Activated CD8-positive, alpha-beta T cell treated with anti-CD3 and anti-CD28 coated beads for 36 hours (primary cell): ENCODE measurements at regions not wholly inside any gene's neighbourhood (a gene's known extent, or its start where the extent isn't known, plus 50 kb on each side); places are given as distances from the start of the nearest gene placed in this dataset.

ENCODE experiments used
- ATAC-seq: fragments of 200-7000 bp; cut with Tn5 transposase; one replicate; pipeline ENCODE4 v1.10.0; 2021; ENCODE audit warnings: mild to moderate bottlenecking, moderate library complexity
- CTCF ChIA-PET: fragments of 350-600 bp; sonication (Branson Sonifier 250); formaldehyde crosslinking; loops from one replicate; lab custom pipeline; 2021; ENCODE audit warnings: antibody characterized with exemption; lab: Charles Lee
- POLR2A ChIA-PET: fragments of 350-600 bp; sonication (Branson Sonifier 250); formaldehyde crosslinking; loops from one replicate; lab custom pipeline; 2021; ENCODE audit warnings: antibody characterized with exemption; lab: Charles Lee
- DNase-seq: peaks from one replicate; pipeline ENCODE4 v3.0.0-alpha.2; 2020
- H3K27ac Mint-ChIP-seq: one replicate; pipeline ENCODE4 v1.8.0; 2021; ENCODE audit warnings: mild to moderate bottlenecking, mixed read lengths
- H3K27me3 Mint-ChIP-seq: one replicate; pipeline ENCODE4 v1.8.0; 2021; ENCODE audit warnings: mixed read lengths
- H3K36me3 Mint-ChIP-seq: one replicate; pipeline ENCODE4 v1.8.0; 2021; ENCODE audit warnings: low read depth, mixed read lengths
- H3K4me1 Mint-ChIP-seq: one replicate; pipeline ENCODE4 v1.8.0; 2021; ENCODE audit warnings: low read depth, mixed read lengths
- H3K4me3 Mint-ChIP-seq: one replicate; pipeline ENCODE4 v1.8.0; 2021; ENCODE audit warnings: mild to moderate bottlenecking, moderate library complexity, mixed read lengths
- H3K9me3 Mint-ChIP-seq: one replicate; pipeline ENCODE4 v1.8.0; 2021; ENCODE audit warnings: mixed read lengths
- intact Hi-C: fragments of 100-400 bp; cut with micrococcal nuclease; formaldehyde crosslinking; loops from one replicate; pipeline ENCODE4 v1.10.0; 2022
- TF ChIP-seq, protein P1 (sequence below): fragments of 200-600 bp; IDR thresholded peaks from one replicate; pipeline ENCODE4 v1.8.0; 2022; ENCODE audit warnings: antibody characterized with exemption, mild to moderate bottlenecking

DNA sequence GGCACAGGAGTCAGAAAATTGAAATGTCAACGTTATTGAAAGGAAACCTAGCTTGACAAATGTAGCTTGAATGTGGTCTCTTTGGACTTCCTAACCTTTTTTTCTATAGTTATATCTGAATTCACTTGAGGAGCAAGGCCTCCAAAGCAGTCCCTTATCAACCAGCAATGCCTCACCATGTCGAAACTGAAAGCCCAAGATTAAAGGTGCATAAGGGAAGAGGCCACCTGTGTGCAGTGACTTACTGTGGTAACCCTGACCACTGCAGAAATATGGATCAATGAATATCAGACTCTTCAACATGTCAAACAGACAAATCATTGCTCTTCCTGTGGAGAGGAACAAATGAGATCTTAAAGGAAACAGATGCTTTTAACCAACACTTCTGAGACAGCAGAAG, 95.0 kb upstream of the GIMD1 start:
- H3K9me3 Mint-ChIP-seq = peaks cover 1% of the 10 kb centered on the region
- ATAC-seq (no peak), DNase-seq (no peak)
- POLR2A ChIA-PET = no interaction called here
- intact Hi-C loops = no loop called here
- H3K4me3 Mint-ChIP-seq = no peak overlapping the region
- no peaks in the 10 kb centered on the region for H3K36me3 Mint-ChIP-seq
- TF ChIP-seq, protein P1, sequence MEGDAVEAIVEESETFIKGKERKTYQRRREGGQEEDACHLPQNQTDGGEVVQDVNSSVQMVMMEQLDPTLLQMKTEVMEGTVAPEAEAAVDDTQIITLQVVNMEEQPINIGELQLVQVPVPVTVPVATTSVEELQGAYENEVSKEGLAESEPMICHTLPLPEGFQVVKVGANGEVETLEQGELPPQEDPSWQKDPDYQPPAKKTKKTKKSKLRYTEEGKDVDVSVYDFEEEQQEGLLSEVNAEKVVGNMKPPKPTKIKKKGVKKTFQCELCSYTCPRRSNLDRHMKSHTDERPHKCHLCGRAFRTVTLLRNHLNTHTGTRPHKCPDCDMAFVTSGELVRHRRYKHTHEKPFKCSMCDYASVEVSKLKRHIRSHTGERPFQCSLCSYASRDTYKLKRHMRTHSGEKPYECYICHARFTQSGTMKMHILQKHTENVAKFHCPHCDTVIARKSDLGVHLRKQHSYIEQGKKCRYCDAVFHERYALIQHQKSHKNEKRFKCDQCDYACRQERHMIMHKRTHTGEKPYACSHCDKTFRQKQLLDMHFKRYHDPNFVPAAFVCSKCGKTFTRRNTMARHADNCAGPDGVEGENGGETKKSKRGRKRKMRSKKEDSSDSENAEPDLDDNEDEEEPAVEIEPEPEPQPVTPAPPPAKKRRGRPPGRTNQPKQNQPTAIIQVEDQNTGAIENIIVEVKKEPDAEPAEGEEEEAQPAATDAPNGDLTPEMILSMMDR = no peak
- CTCF ChIA-PET = no interaction called here
- no peaks in the 10 kb centered on the region for H3K27me3 Mint-ChIP-seq
- H3K4me1 Mint-ChIP-seq = no peaks in the 10 kb centered on the region
- no peak overlapping the region for H3K27ac Mint-ChIP-seq

GRCh38 chr4:106454581-106454980, 86.0 kb upstream of the GIMD1 start:
- POLR2A ChIA-PET = no interaction called here
- H3K27ac Mint-ChIP-seq = no peak overlapping the region
- intact Hi-C loops = no loop called here
- H3K9me3 Mint-ChIP-seq = no peaks in the 10 kb centered on the region
- CTCF ChIA-PET = no interaction called here
- TF ChIP-seq, protein P1 = no peak
- no peaks in the 10 kb centered on the region for H3K36me3 Mint-ChIP-seq
- H3K4me3 Mint-ChIP-seq = no peak overlapping the region
- DNase-seq (no peak), ATAC-seq (no peak)
- peaks cover 6% of the 10 kb centered on the region for H3K27me3 Mint-ChIP-seq
- H3K4me1 Mint-ChIP-seq = no peaks in the 10 kb centered on the region

DNA sequence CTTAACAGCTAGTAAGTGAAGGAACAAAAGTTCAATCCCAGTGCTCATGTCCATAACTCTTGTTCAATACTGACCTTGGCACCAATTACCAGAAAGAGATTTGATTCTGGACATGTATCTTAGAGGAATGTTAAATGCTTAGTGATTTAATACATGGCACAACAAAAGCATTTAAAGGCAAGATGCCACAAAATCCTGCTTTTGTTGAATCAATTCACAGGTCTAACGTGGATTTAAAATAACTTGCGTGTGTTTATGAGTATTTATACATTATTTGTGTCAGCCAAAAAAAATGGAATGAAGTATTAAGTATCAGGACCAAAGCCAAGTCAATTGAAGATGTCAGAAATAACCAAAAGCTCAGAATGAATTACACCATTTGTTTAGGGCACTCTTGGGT, 85.4 kb upstream of the GIMD1 start:
- Mint-ChIP-seq H3K27ac (no peak overlapping the region), H3K4me1 (no peaks in the 10 kb centered on the region), H3K27me3 (peaks cover 6% of the 10 kb centered on the region), H3K36me3 (no peaks in the 10 kb centered on the region), H3K9me3 (no peaks in the 10 kb centered on the region), H3K4me3 (no peak overlapping the region)
- ATAC-seq (no peak), DNase-seq (no peak)
- TF ChIP-seq, protein P1 = no peak
- intact Hi-C loops = no loop called here
- POLR2A ChIA-PET = no interaction called here
- CTCF ChIA-PET = no interaction called here

DNA sequence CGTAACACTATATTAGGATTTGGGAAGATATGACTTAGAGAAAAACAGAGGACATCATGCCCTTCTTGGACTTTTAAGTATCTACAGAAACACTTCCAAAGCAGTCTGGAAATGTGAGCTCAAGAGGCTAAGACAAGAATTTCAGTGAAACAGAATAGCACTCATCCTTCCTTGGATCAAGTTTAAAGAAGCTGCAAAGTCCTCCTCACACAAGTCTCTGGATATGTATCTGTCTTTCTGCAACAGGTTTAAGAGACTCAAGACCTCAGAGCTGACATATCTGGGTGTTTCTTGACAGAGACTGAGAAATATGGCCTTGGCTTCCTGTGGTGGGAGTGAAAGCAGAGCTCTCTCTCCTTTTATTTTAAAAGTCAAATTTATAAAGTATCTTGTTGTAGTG, 82.5 kb upstream of the GIMD1 start:
- CTCF ChIA-PET = no interaction called here
- H3K9me3 Mint-ChIP-seq = no peaks in the 10 kb centered on the region
- no peaks in the 10 kb centered on the region for H3K4me1 Mint-ChIP-seq
- no peak overlapping the region for H3K27ac Mint-ChIP-seq
- TF ChIP-seq, protein P1 = no peak
- intact Hi-C loops = no loop called here
- no peaks in the 10 kb centered on the region for H3K36me3 Mint-ChIP-seq
- no peak overlapping the region for H3K4me3 Mint-ChIP-seq
- peaks cover 6% of the 10 kb centered on the region for H3K27me3 Mint-ChIP-seq
- POLR2A ChIA-PET = no interaction called here
- no peak for DNase-seq
- ATAC-seq = no peak

DNA sequence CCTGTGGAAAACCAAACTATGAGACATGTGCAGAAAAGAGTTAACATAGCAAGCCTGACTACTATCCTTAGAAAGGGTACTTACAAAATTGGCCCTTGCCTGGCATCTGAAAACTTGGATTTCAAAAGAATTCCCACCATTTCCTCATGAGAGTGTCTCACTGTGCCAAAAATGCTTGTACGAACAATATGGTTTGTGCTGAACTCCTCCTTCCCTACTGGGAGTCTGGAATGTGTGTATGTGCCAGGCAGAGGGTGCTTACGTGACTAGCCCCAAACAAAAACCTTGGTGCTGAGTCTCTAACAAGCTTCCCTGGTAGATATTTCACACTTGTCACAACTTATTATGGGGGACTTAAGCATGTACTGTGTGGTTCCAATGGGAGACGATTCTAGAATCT, 81.7 kb upstream of the GIMD1 start:
- Mint-ChIP-seq H3K4me1 (no peaks in the 10 kb centered on the region), H3K4me3 (no peak overlapping the region), H3K9me3 (no peaks in the 10 kb centered on the region), H3K27me3 (peaks cover 6% of the 10 kb centered on the region), H3K27ac (no peak overlapping the region), H3K36me3 (no peaks in the 10 kb centered on the region)
- intact Hi-C loops = no loop called here
- TF ChIP-seq, protein P1 = no peak
- ATAC-seq (no peak), DNase-seq (no peak)
- ChIA-PET POLR2A (no interaction called here), CTCF (no interaction called here)
